ENCODE measurements at regions not wholly inside any gene's neighbourhood (a gene's known extent, or its start where the extent isn't known, plus 50 kb on each side); places are given as distances from the start of the nearest gene placed in this dataset.

DNA sequence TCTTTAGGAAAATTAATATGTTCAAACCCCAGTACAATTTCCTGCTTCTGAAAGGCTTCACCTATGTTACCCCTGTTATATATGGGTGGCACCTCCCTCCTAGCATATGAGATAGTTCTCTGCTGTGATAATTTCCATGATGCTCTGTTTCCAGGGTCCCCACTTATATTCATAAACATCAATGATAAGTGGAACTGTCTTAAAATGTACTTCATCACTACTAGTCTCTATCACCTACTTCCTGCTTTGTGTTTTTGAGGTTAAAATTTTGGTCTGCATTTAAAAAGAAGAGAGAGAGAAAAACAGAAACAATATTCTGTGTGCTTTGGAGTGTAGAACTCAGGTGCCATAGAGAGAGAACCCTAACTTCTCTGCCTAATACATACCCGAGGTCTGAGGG, 234.7 kb downstream of the HTR1A start:
- no peaks in the 10 kb centered on the region for H3K27me3 Mint-ChIP-seq
- POLR2A ChIA-PET (ENCODE audit: partially characterized antibody): no interaction called here
- intact Hi-C loops (cut with micrococcal nuclease): no loop called here

DNA sequence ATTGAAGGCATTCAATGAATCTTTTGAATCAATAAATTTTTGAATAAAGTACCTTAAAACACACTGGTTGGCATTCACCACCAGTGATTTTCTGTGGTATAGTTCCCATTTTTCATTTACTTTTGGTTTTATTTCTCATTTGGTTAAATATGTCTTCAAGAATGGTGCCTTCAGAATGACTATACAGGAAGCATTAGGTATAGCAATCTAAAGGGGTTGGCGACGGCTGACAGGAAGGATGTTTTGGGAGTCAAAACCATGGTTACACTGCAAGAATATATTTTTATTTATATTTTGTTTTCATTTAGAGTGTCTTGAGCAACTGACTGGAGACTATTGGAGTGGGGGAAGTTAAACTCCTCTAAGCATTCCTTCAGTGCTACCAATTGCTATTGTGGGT, 235.7 kb downstream of the HTR1A start:
- Histone ChIP-seq H3K27me3 (ENCODE audit: insufficient read depth, low read length) (no peaks in the 10 kb centered on the region), H3K36me3 (ENCODE audit: insufficient read depth, low read length) (no peaks in the 10 kb centered on the region), H3K27ac (ENCODE audit: low read depth, low read length) (no peak overlapping the region), H3K4me3 (ENCODE audit: low read length in 2 of 2) (no peak overlapping the region), H3K9me3 (ENCODE audit: control insufficient read depth in 1 of 2, low read length in 2 of 2) (no peaks in the 10 kb centered on the region), H3K4me1 (ENCODE audit: insufficient read depth, low read length) (no peaks in the 10 kb centered on the region)
- H3K4me3 Mint-ChIP-seq: no peak overlapping the region
- no peaks in the 10 kb centered on the region for H3K4me1 Mint-ChIP-seq
- POLR2A ChIA-PET (ENCODE audit: partially characterized antibody): no interaction called here
- no peaks in the 10 kb centered on the region for H3K36me3 Mint-ChIP-seq
- no peak overlapping the region for H3K27ac Mint-ChIP-seq
- no peak for DNase-seq
- CTCF ChIA-PET (ENCODE audit: partially characterized antibody): no interaction called here
- peaks cover 0 to 6% (median 2%) of the 10 kb centered on the region in 8 donors for H3K9me3 Mint-ChIP-seq
- intact Hi-C loops (cut with micrococcal nuclease): no loop called here
- H3K27me3 Mint-ChIP-seq: no peaks in the 10 kb centered on the region

More for the DNA sequence above, 234.7 kb downstream of the HTR1A start:
- H3K27ac ChIP-seq (ENCODE audit: low read depth, low read length): no peak overlapping the region
- no peaks in the 10 kb centered on the region for H3K9me3 ChIP-seq (ENCODE audit: control insufficient read depth in 1 of 2, low read length in 2 of 2)
- DNase-seq: no peak
- H3K36me3 ChIP-seq (ENCODE audit: insufficient read depth, low read length): no peaks in the 10 kb centered on the region
- no peaks in the 10 kb centered on the region for H3K4me1 Mint-ChIP-seq
- H3K4me1 ChIP-seq (ENCODE audit: insufficient read depth, low read length): no peaks in the 10 kb centered on the region
- H3K36me3 Mint-ChIP-seq: no peaks in the 10 kb centered on the region
- peaks cover 0 to 8% (median 1%) of the 10 kb centered on the region in 8 donors for H3K9me3 Mint-ChIP-seq
- CTCF ChIA-PET (ENCODE audit: partially characterized antibody): no interaction called here
- no peak overlapping the region for H3K4me3 ChIP-seq (ENCODE audit: low read length in 2 of 2)
- H3K4me3 Mint-ChIP-seq: no peak overlapping the region
- H3K27ac Mint-ChIP-seq: no peak overlapping the region
- H3K27me3 ChIP-seq (ENCODE audit: insufficient read depth, low read length): no peaks in the 10 kb centered on the region

DNA sequence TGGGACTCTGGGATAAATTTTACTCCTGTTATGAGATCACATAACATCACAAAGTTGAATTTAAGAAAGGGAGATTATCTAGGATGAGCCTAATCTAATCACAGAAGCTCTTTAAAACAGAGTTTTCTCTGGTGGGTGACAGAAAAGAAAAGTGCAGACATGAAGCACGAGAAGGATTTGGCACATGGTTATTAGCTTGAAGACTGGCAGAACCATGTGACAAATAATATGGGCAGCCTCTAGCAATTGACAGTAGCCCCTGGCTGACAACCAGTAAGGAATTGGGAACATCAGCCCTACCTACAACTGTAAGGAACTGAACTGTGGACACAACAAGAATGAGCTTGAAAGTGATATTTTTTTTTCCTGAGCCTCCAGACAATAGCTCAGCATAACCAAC, 243.1 kb downstream of the HTR1A start:
- no peak for DNase-seq
- Mint-ChIP-seq H3K27ac (no peak overlapping the region), H3K4me1 (no peaks in the 10 kb centered on the region), H3K36me3 (no peaks in the 10 kb centered on the region), H3K27me3 (no peaks in the 10 kb centered on the region), H3K9me3 (peaks cover 0 to 7% (median 3%) of the 10 kb centered on the region in 8 donors), H3K4me3 (no peak overlapping the region)
- Histone ChIP-seq H3K9me3 (ENCODE audit: control insufficient read depth in 1 of 2, low read length in 2 of 2) (no peaks in the 10 kb centered on the region), H3K27me3 (ENCODE audit: insufficient read depth, low read length) (no peaks in the 10 kb centered on the region), H3K4me1 (ENCODE audit: insufficient read depth, low read length) (no peaks in the 10 kb centered on the region), H3K27ac (ENCODE audit: low read depth, low read length) (no peak overlapping the region), H3K4me3 (ENCODE audit: low read length in 2 of 2) (no peak overlapping the region), H3K36me3 (ENCODE audit: insufficient read depth, low read length) (no peaks in the 10 kb centered on the region)
- ChIA-PET POLR2A (ENCODE audit: partially characterized antibody) (no interaction called here), CTCF (ENCODE audit: partially characterized antibody) (no interaction called here)
- intact Hi-C loops (cut with micrococcal nuclease): no loop called here

DNA sequence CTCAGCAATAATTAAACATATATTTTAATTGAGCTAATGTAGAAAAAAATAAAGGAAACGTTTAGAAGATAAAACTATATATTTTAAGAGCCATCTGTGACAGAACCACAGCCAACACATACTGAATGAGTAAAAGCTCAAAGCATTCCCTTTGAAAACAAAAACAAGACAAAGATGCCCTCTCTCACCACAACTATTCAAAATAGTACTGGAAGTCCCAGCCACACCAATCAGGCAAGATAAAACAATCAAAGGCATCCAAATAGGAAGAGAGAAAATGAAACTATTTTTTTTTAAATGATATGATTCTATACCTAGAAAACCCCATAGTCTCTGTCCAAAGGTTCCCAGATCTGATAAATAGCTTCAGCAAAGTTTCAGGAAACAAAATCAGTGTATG, 262.0 kb downstream of the HTR1A start:
- Mint-ChIP-seq H3K4me1 (no peaks in the 10 kb centered on the region), H3K36me3 (no peaks in the 10 kb centered on the region), H3K27me3 (no peaks in the 10 kb centered on the region), H3K27ac (no peak overlapping the region), H3K4me3 (no peak overlapping the region), H3K9me3 (peaks cover 0 to 10% (median 5%) of the 10 kb centered on the region in 8 donors)
- Histone ChIP-seq H3K36me3 (ENCODE audit: insufficient read depth, low read length) (no peaks in the 10 kb centered on the region), H3K4me1 (ENCODE audit: insufficient read depth, low read length) (no peaks in the 10 kb centered on the region), H3K4me3 (ENCODE audit: low read length in 2 of 2) (no peak overlapping the region), H3K27me3 (ENCODE audit: insufficient read depth, low read length) (no peaks in the 10 kb centered on the region), H3K27ac (ENCODE audit: low read depth, low read length) (no peak overlapping the region), H3K9me3 (ENCODE audit: control insufficient read depth in 1 of 2, low read length in 2 of 2) (no peaks in the 10 kb centered on the region)
- DNase-seq: no peak
- ChIA-PET CTCF (ENCODE audit: partially characterized antibody) (no interaction called here), POLR2A (ENCODE audit: partially characterized antibody) (no interaction called here)
- intact Hi-C loops (cut with micrococcal nuclease): no loop called here

DNA sequence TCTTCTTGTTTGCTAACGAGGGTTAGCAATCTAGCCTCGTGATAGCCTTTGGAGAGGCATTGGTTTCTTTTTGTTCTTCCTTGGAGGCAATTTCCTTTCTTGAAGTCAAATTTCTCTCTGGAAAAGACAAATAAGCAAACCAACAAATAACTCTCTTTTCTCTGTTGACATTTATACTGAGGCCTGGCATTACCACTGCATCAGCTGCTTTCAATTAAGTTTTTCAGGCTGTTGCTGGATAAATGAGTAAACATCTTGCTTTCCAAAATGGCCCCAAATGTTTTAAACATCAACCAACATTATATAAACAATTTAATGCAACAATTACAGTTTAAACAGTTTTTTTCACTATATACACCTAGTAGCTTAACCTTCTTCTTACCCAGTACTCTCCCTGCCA, 264.4 kb downstream of the HTR1A start:
- ChIA-PET POLR2A (ENCODE audit: partially characterized antibody) (no interaction called here), CTCF (ENCODE audit: partially characterized antibody) (no interaction called here)
- Histone ChIP-seq H3K36me3 (ENCODE audit: insufficient read depth, low read length) (no peaks in the 10 kb centered on the region), H3K4me1 (ENCODE audit: insufficient read depth, low read length) (no peaks in the 10 kb centered on the region), H3K27ac (ENCODE audit: low read depth, low read length) (no peak overlapping the region), H3K9me3 (ENCODE audit: control insufficient read depth in 1 of 2, low read length in 2 of 2) (no peaks in the 10 kb centered on the region), H3K4me3 (ENCODE audit: low read length in 2 of 2) (no peak overlapping the region), H3K27me3 (ENCODE audit: insufficient read depth, low read length) (no peaks in the 10 kb centered on the region)
- H3K27ac Mint-ChIP-seq: no peak overlapping the region
- no peaks in the 10 kb centered on the region for H3K4me1 Mint-ChIP-seq
- H3K27me3 Mint-ChIP-seq: no peaks in the 10 kb centered on the region
- intact Hi-C loops (cut with micrococcal nuclease): no loop called here
- peaks cover 0 to 10% (median 3%) of the 10 kb centered on the region in 8 donors for H3K9me3 Mint-ChIP-seq
- H3K36me3 Mint-ChIP-seq: no peaks in the 10 kb centered on the region
- H3K4me3 Mint-ChIP-seq: no peak overlapping the region
- no peak for DNase-seq

DNA sequence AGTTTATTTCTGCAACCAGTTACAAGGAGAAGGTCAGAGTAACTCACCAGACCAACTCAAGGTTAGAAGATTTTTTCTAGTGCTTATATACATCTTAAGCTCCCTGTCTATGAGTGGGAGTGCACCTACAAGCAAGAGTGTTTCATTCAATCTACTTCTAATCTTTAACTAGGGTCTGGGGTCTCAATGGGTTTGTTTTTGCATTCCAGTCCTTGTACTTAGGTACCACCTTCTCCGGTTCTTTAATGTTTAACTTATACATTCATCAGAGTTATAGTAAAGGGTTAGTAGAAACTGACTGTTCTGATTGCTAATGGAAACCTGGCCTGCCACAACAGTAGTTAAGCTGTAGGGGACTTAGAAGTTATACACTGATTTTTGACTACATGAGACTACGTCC, 271.7 kb downstream of the HTR1A start:
- Mint-ChIP-seq H3K27ac (no peak overlapping the region), H3K36me3 (no peaks in the 10 kb centered on the region), H3K4me1 (no peaks in the 10 kb centered on the region), H3K9me3 (peaks cover 0 to 8% (median under 1%) of the 10 kb centered on the region in 8 donors), H3K27me3 (no peaks in the 10 kb centered on the region), H3K4me3 (no peak overlapping the region)
- intact Hi-C loops (cut with micrococcal nuclease): no loop called here
- Histone ChIP-seq H3K36me3 (ENCODE audit: insufficient read depth, low read length) (no peaks in the 10 kb centered on the region), H3K4me1 (ENCODE audit: insufficient read depth, low read length) (no peaks in the 10 kb centered on the region), H3K4me3 (ENCODE audit: low read length in 2 of 2) (no peak overlapping the region), H3K27me3 (ENCODE audit: insufficient read depth, low read length) (no peaks in the 10 kb centered on the region), H3K27ac (ENCODE audit: low read depth, low read length) (no peak overlapping the region), H3K9me3 (ENCODE audit: control insufficient read depth in 1 of 2, low read length in 2 of 2) (no peaks in the 10 kb centered on the region)
- POLR2A ChIA-PET (ENCODE audit: partially characterized antibody): no interaction called here
- DNase-seq: no peak
- CTCF ChIA-PET (ENCODE audit: partially characterized antibody): no interaction called here

DNA sequence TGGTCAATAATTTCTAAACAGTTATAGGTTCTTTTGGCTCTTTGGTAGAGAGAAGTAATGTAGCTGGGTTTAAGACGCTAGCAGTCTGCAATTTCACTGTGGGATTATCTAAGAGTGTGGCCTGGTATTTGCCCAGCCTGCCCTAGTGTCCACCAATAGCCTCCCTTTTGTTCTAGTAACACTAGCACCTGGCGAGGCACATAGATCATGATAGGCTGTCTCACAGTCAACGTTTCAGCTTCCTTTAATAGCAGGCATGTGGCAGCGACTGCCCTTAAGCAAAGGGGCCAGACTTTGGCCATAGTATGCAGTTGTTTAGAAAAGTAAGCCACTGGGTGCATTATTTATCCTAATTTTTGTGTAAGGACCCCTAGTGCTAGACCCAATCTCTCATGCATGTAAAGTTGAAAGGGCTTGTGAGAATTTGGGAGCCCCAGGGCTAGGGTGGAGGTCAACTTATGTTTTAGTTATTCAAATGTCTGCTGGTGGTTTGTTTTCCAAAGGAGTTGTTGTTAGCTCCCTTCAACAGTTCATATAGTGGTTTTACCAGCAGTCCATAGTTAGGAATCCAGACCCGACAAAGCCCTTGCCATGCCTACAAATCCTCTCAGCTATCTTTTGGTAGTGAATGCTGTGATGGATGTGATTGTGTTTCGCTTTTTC, 274.3 kb downstream of the HTR1A start:
- Histone ChIP-seq H3K27ac (ENCODE audit: low read depth, low read length) (no peak overlapping the region), H3K9me3 (ENCODE audit: control insufficient read depth in 1 of 2, low read length in 2 of 2) (no peaks in the 10 kb centered on the region), H3K27me3 (ENCODE audit: insufficient read depth, low read length) (no peaks in the 10 kb centered on the region), H3K4me1 (ENCODE audit: insufficient read depth, low read length) (no peaks in the 10 kb centered on the region), H3K36me3 (ENCODE audit: insufficient read depth, low read length) (no peaks in the 10 kb centered on the region), H3K4me3 (ENCODE audit: low read length in 2 of 2) (no peak overlapping the region)
- peaks cover 0 to 5% (median under 1%) of the 10 kb centered on the region in 8 donors for H3K9me3 Mint-ChIP-seq
- ChIA-PET CTCF (ENCODE audit: partially characterized antibody) (no interaction called here), POLR2A (ENCODE audit: partially characterized antibody) (no interaction called here)
- no peaks in the 10 kb centered on the region for H3K4me1 Mint-ChIP-seq
- no peak overlapping the region for H3K27ac Mint-ChIP-seq
- intact Hi-C loops (cut with micrococcal nuclease): no loop called here
- DNase-seq: no peak
- H3K27me3 Mint-ChIP-seq: no peaks in the 10 kb centered on the region
- H3K4me3 Mint-ChIP-seq: no peak overlapping the region
- no peaks in the 10 kb centered on the region for H3K36me3 Mint-ChIP-seq

DNA sequence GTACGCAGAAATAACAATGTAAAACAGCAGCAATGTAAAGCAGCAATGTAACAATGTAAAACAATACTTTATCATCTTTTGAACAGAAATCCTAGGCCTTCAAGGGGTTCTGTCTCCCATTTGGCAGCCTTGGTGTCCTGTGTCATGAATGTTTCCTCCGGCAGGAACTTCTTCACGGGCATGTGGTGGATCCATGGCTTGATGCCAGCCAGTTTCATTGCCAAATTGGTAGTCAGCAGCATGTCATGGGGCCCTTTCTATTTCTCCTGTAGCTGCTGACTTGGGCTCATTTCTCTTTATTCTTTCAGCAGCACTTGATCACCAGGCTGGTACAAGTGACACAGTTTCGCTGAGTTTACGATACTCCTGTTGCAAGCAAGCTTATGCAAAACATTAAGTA, 275.3 kb downstream of the HTR1A start:
- peaks cover 0 to 5% (median under 1%) of the 10 kb centered on the region in 8 donors for H3K9me3 Mint-ChIP-seq
- no peaks in the 10 kb centered on the region for H3K4me1 ChIP-seq (ENCODE audit: insufficient read depth, low read length)
- H3K4me1 Mint-ChIP-seq: no peaks in the 10 kb centered on the region
- no peak overlapping the region for H3K27ac Mint-ChIP-seq
- no peak overlapping the region for H3K4me3 Mint-ChIP-seq
- H3K36me3 ChIP-seq (ENCODE audit: insufficient read depth, low read length): no peaks in the 10 kb centered on the region
- no peak overlapping the region for H3K27ac ChIP-seq (ENCODE audit: low read depth, low read length)
- H3K27me3 Mint-ChIP-seq: no peaks in the 10 kb centered on the region
- intact Hi-C loops (cut with micrococcal nuclease): no loop called here
- ChIA-PET POLR2A (ENCODE audit: partially characterized antibody) (no interaction called here), CTCF (ENCODE audit: partially characterized antibody) (no interaction called here)
- no peaks in the 10 kb centered on the region for H3K36me3 Mint-ChIP-seq
- no peak for DNase-seq
- no peaks in the 10 kb centered on the region for H3K9me3 ChIP-seq (ENCODE audit: control insufficient read depth in 1 of 2, low read length in 2 of 2)
- no peaks in the 10 kb centered on the region for H3K27me3 ChIP-seq (ENCODE audit: insufficient read depth, low read length)
- no peak overlapping the region for H3K4me3 ChIP-seq (ENCODE audit: low read length in 2 of 2)

All from CD4-positive, alpha-beta memory T cell (primary cell).